D341Med (cell line): ENCODE measurements at regions not wholly inside any gene's neighbourhood (a gene's known extent, or its start where the extent isn't known, plus 50 kb on each side); places are given as distances from the start of the nearest gene placed in this dataset.

Experiments
- DNase-seq: peaks from one replicate; pipeline ENCODE4 v3.0.0; 2012; ENCODE audit warnings: low spot score

GRCh38 chr2:215619022-215619958 lies 183.4 kb upstream of the FN1 start:
- DNase-seq: no peak

DNA sequence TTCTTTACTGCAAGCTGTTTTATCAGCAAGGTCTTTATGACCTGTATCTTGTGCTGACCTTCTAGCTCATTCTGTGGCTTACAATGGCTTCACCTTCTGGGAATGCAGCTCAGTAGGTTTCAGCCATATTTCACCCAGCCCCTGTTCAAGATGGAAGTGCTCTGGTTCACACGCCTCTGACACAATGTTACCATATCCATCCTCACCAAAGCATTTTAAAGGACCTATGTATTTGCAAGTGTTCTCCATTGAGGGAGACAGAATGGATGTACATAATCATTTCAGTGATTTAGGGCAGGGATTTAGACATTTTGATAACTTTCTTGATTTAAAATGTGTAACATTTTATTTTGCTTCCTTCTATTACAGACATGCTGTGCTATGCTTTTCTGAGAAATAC lies 182.3 kb upstream of the FN1 start:
- DNase-seq: no peak

DNA sequence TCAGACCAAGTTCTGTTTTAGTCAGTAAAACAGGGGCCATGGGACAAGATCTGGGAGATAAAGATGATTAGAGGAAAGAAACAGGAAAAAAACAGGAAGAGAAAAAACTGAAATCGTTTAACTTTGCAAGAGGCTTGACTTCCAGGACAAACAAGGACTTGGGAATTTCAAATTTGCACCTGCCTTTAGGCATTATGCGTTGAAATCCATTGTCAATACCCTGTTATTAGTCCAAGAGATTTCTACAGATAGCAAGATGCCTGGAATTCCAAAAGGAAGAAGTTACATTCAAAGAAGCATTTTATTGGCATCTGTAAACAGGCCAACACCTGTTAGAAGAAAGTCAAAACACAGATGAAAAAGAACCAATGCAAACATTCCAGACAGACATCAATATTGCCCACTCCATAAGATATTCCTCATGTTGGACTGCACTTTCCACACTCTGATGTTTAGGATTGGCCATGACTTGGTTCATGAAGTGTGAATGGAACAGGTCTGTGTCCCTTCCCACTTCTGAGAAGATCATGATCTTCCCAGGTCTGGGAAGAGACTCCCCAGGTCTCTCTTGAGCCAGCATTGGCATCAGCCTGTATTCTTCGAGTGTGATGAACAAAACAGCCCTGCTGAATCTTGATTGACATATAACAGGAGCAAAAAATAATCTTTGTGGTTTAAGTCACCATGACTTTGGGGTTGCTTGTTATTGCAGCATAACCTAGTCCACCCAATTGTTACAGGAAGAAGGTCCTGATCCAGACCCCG lies 181.4 kb upstream of the FN1 start:
- no peak for DNase-seq

DNA sequence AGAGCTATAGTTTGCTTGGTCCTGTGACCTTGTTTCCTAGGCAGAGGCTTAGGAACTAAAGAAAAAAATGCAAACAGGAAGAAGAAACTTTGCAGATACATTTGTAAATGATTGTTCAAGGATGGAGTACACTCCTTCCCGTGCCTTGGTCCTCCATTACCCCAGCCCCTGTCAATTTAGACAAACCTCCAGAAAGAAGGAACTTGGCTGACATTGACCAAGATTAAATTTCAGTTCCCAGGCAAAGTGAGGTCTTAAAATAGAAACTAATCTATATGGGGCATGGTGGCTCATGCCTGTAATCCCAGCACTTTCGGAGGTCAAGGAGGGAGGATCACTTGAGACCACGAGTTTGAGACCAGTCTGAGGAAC lies 179.9 kb upstream of the FN1 start:
- DNase-seq: no peak

GRCh38 chr2:215615067-215615802 lies 179.4 kb upstream of the FN1 start:
- DNase-seq: no peak

DNA sequence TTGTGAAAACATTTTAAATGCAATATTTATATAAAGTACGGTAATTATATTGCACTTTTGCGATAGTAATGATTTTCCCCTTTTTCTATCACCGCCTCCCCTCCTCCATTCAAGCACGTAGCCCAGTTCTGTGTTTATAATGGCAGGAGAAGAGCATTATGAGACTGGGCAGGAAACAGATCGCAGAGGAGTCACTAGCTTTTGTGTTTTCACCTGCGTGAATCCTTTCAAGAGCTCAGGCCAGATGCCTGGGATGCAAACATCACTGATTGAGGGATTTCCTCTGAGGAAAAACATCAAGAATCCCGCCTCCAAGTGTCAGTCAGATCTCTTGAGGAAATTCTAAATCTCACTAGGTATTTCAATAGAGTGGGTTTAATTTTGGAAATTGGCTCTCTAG lies 178.4 kb upstream of the FN1 start:
- DNase-seq: no peak

DNA sequence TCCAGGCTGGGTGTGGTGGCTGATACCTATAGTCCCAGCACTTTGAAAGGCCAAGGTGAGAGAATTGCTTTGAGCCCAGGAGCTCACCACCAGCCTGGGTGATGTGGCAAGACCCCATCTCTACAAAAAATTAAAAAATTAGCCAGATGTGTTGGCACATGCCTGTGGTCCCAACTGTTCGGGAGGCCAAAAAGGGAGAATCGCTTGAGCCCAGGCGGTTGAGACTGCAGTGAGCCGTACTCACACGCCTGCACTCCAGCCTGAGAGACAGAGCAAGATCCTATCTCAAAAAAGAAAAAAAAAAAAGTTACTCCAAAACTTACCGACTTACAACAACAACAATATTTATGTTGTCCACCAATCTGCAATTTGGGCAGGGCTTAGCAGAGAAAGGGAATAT lies 178.0 kb upstream of the FN1 start:
- DNase-seq: no peak

GRCh38 chr2:215613280-215613679 lies 177.4 kb upstream of the FN1 start:
- DNase-seq: no peak

DNA sequence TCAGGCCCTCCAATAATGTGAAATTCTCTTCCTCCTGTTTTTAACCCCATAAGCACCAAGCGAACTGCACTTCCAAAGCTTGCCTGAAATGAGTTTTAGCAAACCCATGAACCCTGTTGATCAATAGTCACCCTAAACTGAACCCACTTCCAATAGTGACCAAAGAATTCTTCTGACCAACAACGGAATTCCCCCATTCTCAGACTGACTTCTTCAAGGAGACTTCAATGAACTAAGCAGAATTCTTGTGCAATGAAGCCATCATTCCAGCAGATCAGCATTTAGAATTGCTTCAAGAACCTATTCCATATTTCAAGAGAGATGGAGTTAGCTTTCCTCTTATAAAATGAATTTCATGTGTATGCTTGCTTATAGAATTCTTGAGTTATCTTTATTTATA lies 176.9 kb upstream of the FN1 start:
- DNase-seq: no peak

DNA sequence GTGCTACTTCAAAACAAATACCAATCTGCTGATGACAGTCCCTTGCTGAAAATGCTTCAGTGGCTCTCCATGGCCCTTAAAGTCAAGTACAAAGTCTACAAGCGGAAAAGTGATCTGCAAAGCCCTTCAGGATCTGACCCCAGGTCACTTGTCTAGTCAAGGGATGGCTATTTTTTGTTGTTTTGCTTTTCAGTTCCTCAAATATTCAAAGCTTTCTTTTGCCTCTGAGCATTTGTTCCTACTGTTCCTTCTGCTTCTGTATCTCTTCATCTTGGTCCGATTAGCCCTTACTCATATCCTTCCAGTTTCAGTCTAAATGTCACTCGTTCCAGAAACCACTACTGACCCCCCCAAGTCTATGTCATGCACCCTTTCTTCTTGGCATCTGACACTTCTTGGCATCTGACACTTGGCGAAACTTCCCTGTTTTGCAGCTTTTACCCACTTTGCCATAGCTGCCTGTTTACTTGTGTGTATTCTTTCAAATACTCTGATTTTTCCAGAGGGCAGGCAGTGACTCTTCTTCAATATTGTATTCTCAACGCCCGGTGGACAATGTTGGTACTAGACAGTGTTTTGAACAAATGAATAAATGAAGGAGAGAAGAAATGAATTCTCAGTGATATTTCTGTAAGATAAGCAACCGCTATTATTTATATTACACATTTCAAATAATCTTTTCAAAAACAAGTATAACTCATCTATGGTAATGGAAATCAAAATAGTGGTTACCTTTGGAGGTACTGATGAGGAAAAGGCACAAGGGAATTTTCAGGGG lies 175.9 kb upstream of the FN1 start:
- no peak for DNase-seq

GRCh38 chr2:215609089-215610032 lies 173.5 kb upstream of the FN1 start:
- no peak for DNase-seq

- DNase-seq: no peak
Measured at GRCh38 chr2:215607766-215608165, 171.9 kb upstream of the FN1 start.

DNA sequence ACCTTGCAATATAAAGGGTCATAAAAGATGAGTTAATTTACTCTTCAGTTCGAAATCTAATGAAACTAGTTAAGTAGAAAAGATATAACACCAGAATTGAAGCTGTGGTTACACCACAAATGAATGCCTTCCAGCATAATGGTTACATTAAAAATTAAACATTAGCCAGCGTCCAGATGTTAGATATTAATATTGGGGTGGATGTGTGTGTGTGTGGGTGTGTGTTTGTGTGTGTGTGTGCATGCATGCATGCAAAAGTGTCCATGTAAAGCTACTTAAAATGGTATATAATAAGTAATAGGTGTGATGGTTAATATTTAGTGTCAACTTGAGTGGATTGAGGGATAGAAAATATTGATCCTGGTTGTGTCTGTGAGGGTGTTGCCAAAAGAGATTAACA lies 170.4 kb upstream of the FN1 start:
- no peak for DNase-seq

DNA sequence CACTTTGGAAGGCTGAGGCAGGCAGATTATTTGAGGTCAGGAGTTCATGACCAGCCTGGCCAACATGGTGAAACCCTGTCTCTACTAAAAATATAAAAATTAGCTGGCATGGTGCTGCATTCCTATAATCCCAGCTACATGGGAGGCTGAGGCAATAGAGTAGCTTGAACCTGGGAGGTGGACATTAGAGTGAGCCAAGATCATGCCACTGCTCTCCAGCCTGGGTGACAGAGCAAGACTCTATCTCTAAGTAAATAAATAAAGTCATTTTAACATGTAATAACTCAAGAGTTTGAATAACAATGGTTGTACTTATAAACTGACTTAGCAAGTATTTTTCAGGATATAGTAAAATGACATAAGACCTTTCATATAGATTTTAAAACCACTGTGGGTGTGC lies 169.3 kb upstream of the FN1 start:
- no peak for DNase-seq

DNA sequence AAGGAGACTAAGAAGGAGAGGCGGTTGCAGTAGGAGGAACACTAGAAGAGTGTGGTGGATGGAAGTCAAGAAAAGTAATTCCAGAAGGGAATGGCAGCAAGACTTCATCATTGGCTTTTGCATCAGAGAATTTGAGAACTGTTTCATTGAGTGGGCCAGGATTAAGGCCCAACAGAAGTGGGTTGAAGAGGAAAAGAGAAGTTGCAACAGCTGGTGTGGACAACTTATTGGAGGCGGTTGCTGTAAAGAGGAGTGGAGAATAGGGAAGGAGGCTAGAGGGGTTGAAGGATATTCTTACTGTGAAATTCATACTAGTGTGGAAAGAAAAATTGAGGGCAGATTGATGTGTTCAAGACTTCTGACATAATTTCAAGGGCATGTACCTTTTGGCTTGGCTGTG lies 168.7 kb upstream of the FN1 start:
- DNase-seq: no peak

- no peak for DNase-seq
Measured at GRCh38 chr2:215603440-215603839, 167.6 kb upstream of the FN1 start.

- DNase-seq: no peak
Measured at GRCh38 chr2:215602997-215603396, 167.1 kb upstream of the FN1 start.

DNA sequence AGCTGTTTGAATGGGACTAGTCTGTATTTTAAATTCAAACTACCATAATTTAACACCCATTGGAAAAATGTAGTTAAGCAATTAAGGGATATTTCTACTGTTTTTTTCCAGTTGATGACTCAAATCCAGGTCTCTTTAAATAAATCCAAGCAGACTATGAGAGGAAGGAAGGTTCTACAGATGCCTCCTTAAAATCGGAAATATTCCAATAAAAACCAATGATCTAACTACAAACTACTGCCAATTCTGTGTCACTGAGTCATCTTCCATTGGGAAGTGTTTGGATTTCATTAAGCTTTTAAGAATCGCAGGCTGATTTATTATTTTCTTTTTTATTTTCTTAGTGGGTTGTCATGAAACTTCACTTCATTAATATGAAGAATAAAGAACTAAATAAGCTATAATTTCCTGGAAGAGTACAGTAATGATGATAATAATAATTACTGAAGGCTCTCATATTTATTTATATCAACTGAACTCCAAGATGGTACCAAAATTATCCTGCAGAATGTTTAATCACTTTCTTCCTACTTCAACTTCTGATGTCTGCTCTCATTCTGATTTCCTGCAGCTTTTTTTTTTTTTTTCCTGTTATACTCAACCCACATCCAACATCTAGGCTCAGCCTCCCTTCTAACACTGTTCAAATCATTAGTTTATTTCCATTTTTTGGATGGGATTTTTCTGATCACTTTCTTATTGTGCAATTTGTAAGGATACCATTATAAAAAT lies 166.3 kb upstream of the FN1 start:
- DNase-seq: no peak

DNA sequence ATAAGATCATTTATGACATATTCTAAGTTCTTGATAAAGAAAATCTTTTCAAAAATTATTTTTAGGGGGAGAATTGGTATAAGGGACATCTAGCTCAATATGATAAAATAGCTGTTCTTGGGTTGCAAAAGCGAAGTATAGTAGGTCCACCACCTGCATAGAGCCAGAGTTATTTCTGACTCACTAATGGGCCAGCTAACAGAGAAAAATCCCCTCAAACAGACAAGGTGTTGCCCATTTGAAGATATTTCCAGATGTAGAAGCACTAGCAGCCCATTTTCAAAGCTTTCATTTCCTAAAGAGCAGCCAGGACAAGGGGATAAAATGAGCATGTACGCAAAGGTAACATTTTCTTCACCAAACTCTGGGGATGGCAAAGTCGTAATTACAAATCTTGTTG lies 165.7 kb upstream of the FN1 start:
- DNase-seq: no peak

DNA sequence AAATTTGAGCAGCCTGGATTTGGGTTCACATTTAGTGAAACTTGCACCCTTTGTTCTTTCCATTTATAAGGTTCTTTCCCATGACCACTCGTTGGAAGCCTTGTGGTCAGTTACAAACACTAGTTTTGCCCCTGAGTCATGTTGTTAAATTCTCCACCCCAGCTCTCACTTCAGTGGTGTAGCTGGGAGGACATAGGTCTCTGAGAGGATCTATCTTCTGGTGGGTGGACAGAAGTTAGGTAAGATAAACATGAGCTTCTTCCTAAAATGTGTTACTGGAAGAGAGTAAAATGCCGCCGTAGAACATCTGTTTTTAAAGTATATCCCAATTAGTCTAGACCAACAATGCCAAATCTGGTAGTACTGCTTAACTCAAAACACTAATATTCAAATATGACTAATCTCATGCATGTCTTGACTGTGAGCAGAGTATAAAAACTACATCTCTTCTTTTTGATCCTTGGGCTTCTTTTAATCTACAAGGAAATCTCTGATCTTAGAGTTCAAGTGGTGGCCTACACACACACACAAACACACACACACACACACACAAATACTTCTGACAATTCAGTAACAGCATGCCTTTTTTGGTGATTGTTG lies 162.6 kb upstream of the FN1 start:
- no peak for DNase-seq
